ENCODE measurements at regions not wholly inside any gene's neighbourhood (a gene's known extent, or its start where the extent isn't known, plus 50 kb on each side); places are given as distances from the start of the nearest gene placed in this dataset.

DNA sequence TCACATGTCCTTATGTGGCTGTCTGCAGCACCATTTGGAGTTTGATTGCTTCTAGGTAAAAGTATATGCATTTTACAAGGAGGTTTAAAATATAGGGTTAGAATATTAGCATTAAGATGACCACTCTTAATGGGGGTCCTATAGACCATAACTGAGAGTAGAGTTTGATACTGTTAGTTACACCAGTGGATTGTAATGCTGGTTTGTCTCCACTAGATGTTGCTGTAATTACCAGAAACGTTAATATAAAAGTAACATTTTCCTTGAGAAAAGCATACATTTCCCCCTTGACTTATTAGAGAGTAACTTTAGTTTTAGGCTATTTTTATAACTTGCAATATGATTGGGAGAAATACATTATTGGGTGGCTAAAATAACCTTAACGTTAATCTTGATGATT, 93.0 kb downstream of the ZXDA start:
- TF ChIP-seq, protein P1, sequence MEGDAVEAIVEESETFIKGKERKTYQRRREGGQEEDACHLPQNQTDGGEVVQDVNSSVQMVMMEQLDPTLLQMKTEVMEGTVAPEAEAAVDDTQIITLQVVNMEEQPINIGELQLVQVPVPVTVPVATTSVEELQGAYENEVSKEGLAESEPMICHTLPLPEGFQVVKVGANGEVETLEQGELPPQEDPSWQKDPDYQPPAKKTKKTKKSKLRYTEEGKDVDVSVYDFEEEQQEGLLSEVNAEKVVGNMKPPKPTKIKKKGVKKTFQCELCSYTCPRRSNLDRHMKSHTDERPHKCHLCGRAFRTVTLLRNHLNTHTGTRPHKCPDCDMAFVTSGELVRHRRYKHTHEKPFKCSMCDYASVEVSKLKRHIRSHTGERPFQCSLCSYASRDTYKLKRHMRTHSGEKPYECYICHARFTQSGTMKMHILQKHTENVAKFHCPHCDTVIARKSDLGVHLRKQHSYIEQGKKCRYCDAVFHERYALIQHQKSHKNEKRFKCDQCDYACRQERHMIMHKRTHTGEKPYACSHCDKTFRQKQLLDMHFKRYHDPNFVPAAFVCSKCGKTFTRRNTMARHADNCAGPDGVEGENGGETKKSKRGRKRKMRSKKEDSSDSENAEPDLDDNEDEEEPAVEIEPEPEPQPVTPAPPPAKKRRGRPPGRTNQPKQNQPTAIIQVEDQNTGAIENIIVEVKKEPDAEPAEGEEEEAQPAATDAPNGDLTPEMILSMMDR (conservative IDR thresholded peaks at IDR 0.05), result peak; percentile 63
- TF ChIP-seq EZH2 (IDR thresholded peaks at IDR 0.05; ENCODE audit: low read depth), result no peak

Measured in PC-9 (cell line).